Esophagus muscularis mucosa (tissue), 3 donors: ENCODE measurements at regions not wholly inside any gene's neighbourhood (a gene's known extent, or its start where the extent isn't known, plus 50 kb on each side); places are given as distances from the start of the nearest gene placed in this dataset.

Experiments
- CTCF ChIP-seq, 3 experiments: fragments of 200-600 bp in 2 of 3; fragments of 450-650 bp in 1 of 3; sonication (generic) in 2 of 3; IDR thresholded peaks; one replicate each; pipeline ENCODE4 v1.5.1; 2017 to 2019; ENCODE audit warnings: antibody characterized with exemption in 3 of 3, mild to moderate bottlenecking in 2 of 3, moderate library complexity in 1 of 3
- POLR2A ChIP-seq: fragments of 450-650 bp; IDR thresholded peaks from one replicate; pipeline ENCODE4 v1.6.1; 2017; ENCODE audit warnings: antibody characterized with exemption, moderate library complexity, mild to moderate bottlenecking, low read depth

GRCh38 chr10:36493516-36493880 lies 631.9 kb upstream of the ANKRD30A start:
- TF ChIP-seq POLR2A (no peak), CTCF (IDR thresholded peaks at IDR 0.05) (no peak)
